ENCODE measurements at regions not wholly inside any gene's neighbourhood (a gene's known extent, or its start where the extent isn't known, plus 50 kb on each side); places are given as distances from the start of the nearest gene placed in this dataset.

GRCh38 chr6:74927299-74927698, 278.6 kb downstream of the COL12A1 start:
- no peak overlapping the region for H3K4me3 ChIP-seq
- no peaks in the 10 kb centered on the region for H3K4me1 ChIP-seq
- H3K27me3 ChIP-seq = no peaks in the 10 kb centered on the region
- no peak overlapping the region for H3K27ac ChIP-seq
- TF ChIP-seq POLR2AphosphoS5 (IDR thresholded peaks at IDR 0.05) (no peak), CTCF (IDR thresholded peaks at IDR 0.05) (no peak), EP300 (IDR thresholded peaks at IDR 0.05) (no peak), POLR2A (IDR thresholded peaks at IDR 0.05) (no peak)
- DNase-seq = no peak
- no peaks in the 10 kb centered on the region for H3K36me3 ChIP-seq
- WGBS, 2 donors = 82 to 83% methylated on average over 3 of the region's 3 CpGs
- no peaks in the 10 kb centered on the region for H3K9me3 ChIP-seq
- ATAC-seq (ENCODE audit: low FRiP score in 2 of 2) = no peak

- Histone ChIP-seq H3K4me1 (no peaks in the 10 kb centered on the region), H3K36me3 (no peaks in the 10 kb centered on the region), H3K4me3 (no peak overlapping the region), H3K27me3 (no peaks in the 10 kb centered on the region), H3K9me3 (no peaks in the 10 kb centered on the region), H3K27ac (no peak overlapping the region)
- DNase-seq (no peak), ATAC-seq (ENCODE audit: low FRiP score in 2 of 2) (peak in 1 of 2 donors; percentile 24)
- TF ChIP-seq POLR2AphosphoS5 (IDR thresholded peaks at IDR 0.05) (no peak), CTCF (IDR thresholded peaks at IDR 0.05) (no peak), EP300 (IDR thresholded peaks at IDR 0.05) (no peak), POLR2A (IDR thresholded peaks at IDR 0.05) (no peak)
- WGBS, 2 donors = 53 to 56% methylated on average over 5 of the region's 5 CpGs
Measured at GRCh38 chr6:74925683-74926082, 280.2 kb downstream of the COL12A1 start.

- H3K4me1 ChIP-seq = no peaks in the 10 kb centered on the region
- H3K27me3 ChIP-seq = no peaks in the 10 kb centered on the region
- no peaks in the 10 kb centered on the region for H3K9me3 ChIP-seq
- no peaks in the 10 kb centered on the region for H3K36me3 ChIP-seq
- H3K4me3 ChIP-seq = no peak overlapping the region
- 84 to 93% methylated on average over 3 of the region's 3 CpGs for WGBS, 2 donors
- TF ChIP-seq POLR2A (IDR thresholded peaks at IDR 0.05) = no peak
- no peak for TF ChIP-seq POLR2AphosphoS5 (IDR thresholded peaks at IDR 0.05)
- no peak for TF ChIP-seq EP300 (IDR thresholded peaks at IDR 0.05)
- TF ChIP-seq CTCF (IDR thresholded peaks at IDR 0.05) = no peak
- DNase-seq (no peak), ATAC-seq (ENCODE audit: low FRiP score in 2 of 2) (no peak)
- H3K27ac ChIP-seq = no peak overlapping the region
Measured at GRCh38 chr6:74914888-74915287, 291.0 kb downstream of the COL12A1 start.

GRCh38 chr6:74912234-74912633, 293.6 kb downstream of the COL12A1 start:
- Histone ChIP-seq H3K36me3 (no peaks in the 10 kb centered on the region), H3K4me1 (no peaks in the 10 kb centered on the region), H3K27ac (no peak overlapping the region), H3K27me3 (no peaks in the 10 kb centered on the region), H3K4me3 (no peak overlapping the region), H3K9me3 (no peaks in the 10 kb centered on the region)
- ATAC-seq (ENCODE audit: low FRiP score in 2 of 2) (no peak), DNase-seq (no peak)
- WGBS, 2 donors = 60 to 73% methylated on average over 3 of the region's 3 CpGs
- TF ChIP-seq EP300 (IDR thresholded peaks at IDR 0.05) (no peak), POLR2AphosphoS5 (IDR thresholded peaks at IDR 0.05) (no peak), POLR2A (IDR thresholded peaks at IDR 0.05) (no peak), CTCF (IDR thresholded peaks at IDR 0.05) (no peak)

- no peaks in the 10 kb centered on the region for H3K27me3 ChIP-seq
- no peak for ATAC-seq (ENCODE audit: low FRiP score in 2 of 2)
- no peak overlapping the region for H3K27ac ChIP-seq
- no peaks in the 10 kb centered on the region for H3K4me1 ChIP-seq
- no peak for TF ChIP-seq POLR2A (IDR thresholded peaks at IDR 0.05)
- no peak for TF ChIP-seq POLR2AphosphoS5 (IDR thresholded peaks at IDR 0.05)
- TF ChIP-seq CTCF (IDR thresholded peaks at IDR 0.05) = no peak
- no peak for TF ChIP-seq EP300 (IDR thresholded peaks at IDR 0.05)
- WGBS, 2 donors = 92 to 96% methylated on average over 2 of the region's 2 CpGs
- H3K4me3 ChIP-seq = no peak overlapping the region
- H3K36me3 ChIP-seq = no peaks in the 10 kb centered on the region
- no peak for DNase-seq
- peaks cover 0 to 10% (median 4%) of the 10 kb centered on the region in 4 donors for H3K9me3 ChIP-seq
Measured at GRCh38 chr6:74902846-74903245, 303.0 kb downstream of the COL12A1 start.

Measured in upper lobe of left lung (tissue), 6 donors.